Activated T-cell treated with anti-CD3 and anti-CD28 coated beads, Interleukin-2, amount 50 U/mL, for 24 hours (primary cell): ENCODE measurements at regions not wholly inside any gene's neighbourhood (a gene's known extent, or its start where the extent isn't known, plus 50 kb on each side); places are given as distances from the start of the nearest gene placed in this dataset.
"Not testable (repeated sequence)": the region's sequence is repeated elsewhere in the genome, so short reads cannot be mapped to it uniquely, and the experiment has no call there.

ENCODE experiments used
- DNase-seq: peaks from one replicate; pipeline ENCODE4 v3.0.0-alpha.2; 2020
- H3K27ac Mint-ChIP-seq: 2 replicates; pipeline ENCODE4 v1.8.0; 2020; ENCODE audit warnings: mild to moderate bottlenecking, mixed read lengths
- H3K27me3 Mint-ChIP-seq: 2 replicates; pipeline ENCODE4 v1.8.0; 2020; ENCODE audit warnings: mixed read lengths
- H3K36me3 Mint-ChIP-seq: 2 replicates; pipeline ENCODE4 v1.8.0; 2020; ENCODE audit warnings: low read depth, mixed read lengths
- H3K4me1 Mint-ChIP-seq: 2 replicates; pipeline ENCODE4 v1.8.0; 2020; ENCODE audit warnings: low read depth, mixed read lengths
- H3K4me3 Mint-ChIP-seq: 2 replicates; pipeline ENCODE4 v1.8.0; 2020; ENCODE audit warnings: mild to moderate bottlenecking, moderate library complexity, mixed read lengths
- H3K9me3 Mint-ChIP-seq: 2 replicates; pipeline ENCODE4 v1.8.0; 2020; ENCODE audit warnings: mixed read lengths

DNA sequence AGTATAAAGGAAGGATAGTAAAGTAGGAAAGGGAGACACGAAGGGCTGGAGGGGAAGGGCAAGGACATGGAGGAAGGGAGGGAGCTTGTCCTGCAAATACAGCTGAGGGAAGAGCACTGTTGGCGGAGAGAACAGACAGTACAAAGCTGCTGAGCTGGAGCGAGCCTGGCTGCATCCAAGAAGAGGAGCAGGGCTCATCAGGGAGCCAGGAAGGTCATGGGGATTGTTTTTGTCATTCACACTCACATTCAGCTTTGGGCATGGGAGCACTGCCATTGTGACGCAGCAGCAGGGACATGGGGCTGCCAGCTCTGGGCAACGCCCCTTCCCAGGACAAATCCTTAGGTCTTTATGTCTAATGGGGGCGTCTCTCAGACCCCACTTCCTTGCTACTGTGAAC is 125.1 kb downstream of the COPS8 start:
- Mint-ChIP-seq H3K36me3 (no peaks in the 10 kb centered on the region), H3K4me3 (no peak overlapping the region), H3K9me3 (no peaks in the 10 kb centered on the region), H3K27ac (no peak overlapping the region), H3K27me3 (peaks cover 40% of the 10 kb centered on the region), H3K4me1 (no peaks in the 10 kb centered on the region)
- DNase-seq: no peak

DNA sequence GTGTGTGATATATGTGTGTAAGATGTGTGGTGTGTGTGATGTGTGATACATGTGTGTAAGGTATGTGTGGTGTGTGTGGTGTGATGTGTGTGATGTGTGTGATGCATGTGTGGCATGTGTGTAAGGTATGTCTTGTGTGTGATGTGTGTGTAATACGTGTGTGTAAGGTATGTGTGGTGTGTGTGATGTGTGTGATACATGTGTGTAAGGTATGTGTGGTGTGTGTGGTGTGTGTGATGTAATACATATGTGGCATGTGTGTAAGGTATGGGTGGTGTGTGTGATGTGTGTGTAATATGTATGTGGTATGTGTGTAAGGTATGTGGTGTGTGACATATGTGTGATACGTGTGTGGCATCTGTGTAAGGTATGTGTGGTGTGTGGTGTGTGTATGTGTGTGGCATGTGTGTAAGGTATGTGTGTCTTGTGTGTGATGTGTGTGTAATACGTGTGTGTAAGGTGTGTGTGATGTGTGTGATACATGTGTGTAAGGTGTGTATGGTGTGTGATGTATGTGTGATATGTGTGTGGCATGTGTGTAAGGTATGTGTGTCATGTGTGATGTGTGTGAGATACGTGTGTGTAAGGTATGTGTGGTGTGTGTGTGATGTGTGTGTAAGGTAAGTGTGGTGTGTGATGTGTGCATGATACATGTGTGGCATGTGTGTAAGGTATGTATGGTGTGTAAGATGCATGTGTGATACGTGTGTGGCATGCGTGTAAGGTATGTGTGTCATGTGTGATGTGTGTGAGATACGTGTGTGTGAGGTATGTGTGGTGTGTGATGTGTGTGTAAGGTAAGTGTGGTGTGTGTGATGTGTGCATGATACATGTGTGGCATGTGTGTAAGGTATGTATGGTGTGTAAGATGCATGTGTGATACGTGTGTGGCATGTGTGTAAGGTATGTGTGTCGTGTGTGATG is 126.9 kb downstream of the COPS8 start:
- H3K4me1 Mint-ChIP-seq, H3K9me3 Mint-ChIP-seq, H3K36me3 Mint-ChIP-seq, H3K4me3 Mint-ChIP-seq, H3K27ac Mint-ChIP-seq, DNase-seq: not testable (repeated sequence)
- peaks cover 33% of the 10 kb centered on the region for H3K27me3 Mint-ChIP-seq

DNA sequence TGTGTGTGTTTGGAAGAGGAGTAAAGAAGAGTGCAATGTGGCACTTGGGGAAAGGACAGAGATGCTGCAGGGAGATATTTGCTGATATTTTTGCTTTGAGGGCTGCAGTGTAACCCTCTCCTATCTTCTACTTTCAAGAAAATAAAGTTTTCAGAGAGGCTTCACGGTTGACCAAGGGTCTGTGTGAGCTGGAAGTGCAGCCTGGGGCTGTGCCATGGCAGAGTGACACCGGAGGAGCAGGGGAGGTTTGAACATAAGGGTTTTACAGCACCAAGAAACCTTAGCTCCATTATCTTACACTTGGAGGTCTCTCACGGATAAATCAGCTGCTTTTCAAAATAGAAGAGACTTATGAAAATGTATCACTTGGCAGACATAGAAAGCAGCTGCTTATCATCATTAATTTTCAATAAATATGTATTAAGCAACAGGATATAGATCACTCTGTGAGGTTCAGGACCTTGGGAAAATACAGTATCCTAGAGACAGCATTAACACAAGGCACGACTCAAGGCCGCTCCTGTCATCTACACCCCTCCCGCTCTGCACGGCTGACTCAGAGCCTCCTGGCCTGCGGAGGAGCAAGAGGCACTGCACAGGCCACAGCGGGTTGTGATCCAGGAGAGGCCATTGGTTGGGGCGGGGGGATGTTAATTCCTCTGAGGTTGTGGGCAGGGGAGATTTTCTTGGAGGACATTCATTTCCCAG is 127.8 kb downstream of the COPS8 start:
- Mint-ChIP-seq H3K4me3 (no peak overlapping the region), H3K9me3 (no peaks in the 10 kb centered on the region), H3K27me3 (peaks cover 32% of the 10 kb centered on the region), H3K4me1 (no peaks in the 10 kb centered on the region), H3K36me3 (no peaks in the 10 kb centered on the region), H3K27ac (no peak overlapping the region)
- DNase-seq: no peak

DNA sequence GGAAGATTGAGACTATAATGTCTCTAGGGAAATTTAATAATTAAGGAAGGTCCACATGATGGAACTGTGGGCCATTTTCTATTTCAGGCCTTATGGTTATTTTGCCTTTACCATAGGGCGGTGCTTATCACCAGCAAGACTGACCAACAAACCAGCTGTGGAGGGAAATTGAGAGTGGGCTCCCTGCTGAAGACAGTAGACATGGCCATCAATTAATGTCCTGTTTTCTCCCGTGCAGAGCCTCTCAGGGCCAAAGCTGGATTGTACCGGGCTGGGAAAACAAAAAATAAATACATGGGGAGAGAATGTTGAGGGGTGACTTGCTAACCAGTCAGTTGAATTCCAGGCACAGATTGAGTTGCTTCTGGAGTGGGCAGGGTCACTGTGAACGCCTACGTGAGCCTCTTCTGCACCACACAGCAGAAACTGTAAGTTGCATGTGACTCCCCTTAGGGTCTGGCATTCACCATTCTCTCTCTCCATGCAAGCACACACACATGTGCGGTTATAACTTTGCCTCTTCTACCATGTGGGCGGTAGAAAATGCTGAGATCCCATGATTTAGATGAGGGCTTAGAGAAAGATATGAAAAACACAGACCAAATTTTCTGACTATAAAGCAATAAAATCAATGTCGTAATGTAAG is 128.5 kb downstream of the COPS8 start:
- no peak for DNase-seq
- peaks cover 30% of the 10 kb centered on the region for H3K27me3 Mint-ChIP-seq
- H3K9me3 Mint-ChIP-seq: no peaks in the 10 kb centered on the region
- H3K4me3 Mint-ChIP-seq: no peak overlapping the region
- no peaks in the 10 kb centered on the region for H3K4me1 Mint-ChIP-seq
- H3K27ac Mint-ChIP-seq: no peak overlapping the region
- no peaks in the 10 kb centered on the region for H3K36me3 Mint-ChIP-seq

DNA sequence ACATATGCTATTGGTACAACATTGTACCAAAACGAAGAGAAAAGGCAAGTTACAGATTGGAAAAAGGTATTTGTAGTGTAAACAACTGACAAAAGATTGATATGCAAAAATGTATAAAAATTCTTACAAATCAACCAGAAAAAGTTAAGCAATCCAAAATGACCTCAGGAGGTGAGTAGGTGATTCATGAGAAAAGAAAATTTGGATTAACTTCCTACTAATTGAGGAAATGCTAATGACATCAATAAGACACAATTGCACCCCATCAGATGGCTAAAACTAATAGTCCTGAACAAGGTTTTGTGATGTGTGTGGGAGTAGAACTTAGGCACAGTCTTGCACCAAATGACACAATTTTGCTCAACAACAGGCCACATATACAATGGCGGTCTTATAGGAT is 129.3 kb downstream of the COPS8 start:
- no peak overlapping the region for H3K4me3 Mint-ChIP-seq
- H3K4me1 Mint-ChIP-seq: no peaks in the 10 kb centered on the region
- peaks cover 28% of the 10 kb centered on the region for H3K27me3 Mint-ChIP-seq

DNA sequence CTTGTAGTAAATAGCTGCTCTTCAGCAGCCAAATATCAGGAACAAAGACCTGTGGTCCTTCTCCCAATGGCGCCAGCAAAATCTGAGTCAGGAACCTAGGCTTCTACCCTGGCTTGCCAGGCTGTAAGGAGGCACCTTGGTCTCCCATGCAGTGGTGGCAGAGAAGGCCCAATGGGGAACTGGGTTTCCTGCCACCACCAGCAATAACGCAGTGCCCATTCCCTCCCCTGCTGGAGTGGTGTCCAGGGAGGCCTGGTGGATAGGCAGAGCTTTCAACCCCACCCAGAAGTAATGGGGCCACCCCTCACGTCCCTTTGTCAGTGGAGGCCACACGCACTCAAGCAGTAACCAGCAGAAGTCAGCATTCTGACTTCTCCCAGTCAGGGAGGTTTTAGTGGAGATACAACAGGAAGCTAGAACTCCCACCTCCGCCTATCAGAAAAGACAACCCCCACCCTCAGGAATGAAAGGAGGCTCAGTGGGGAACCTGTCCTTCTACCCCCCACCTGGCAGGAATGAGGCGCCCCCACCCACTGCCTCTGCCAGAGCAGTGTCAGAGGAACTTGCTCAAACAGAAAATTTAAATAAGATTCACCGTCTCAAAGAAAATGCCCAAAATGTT is 132.4 kb downstream of the COPS8 start:
- Mint-ChIP-seq H3K9me3 (no peaks in the 10 kb centered on the region), H3K4me3 (no peak overlapping the region)
- DNase-seq: no peak

More for the DNA sequence above, 129.3 kb downstream of the COPS8 start:
- DNase-seq: no peak
- Mint-ChIP-seq H3K9me3 (no peaks in the 10 kb centered on the region), H3K36me3 (no peaks in the 10 kb centered on the region), H3K27ac (no peak overlapping the region)

DNA sequence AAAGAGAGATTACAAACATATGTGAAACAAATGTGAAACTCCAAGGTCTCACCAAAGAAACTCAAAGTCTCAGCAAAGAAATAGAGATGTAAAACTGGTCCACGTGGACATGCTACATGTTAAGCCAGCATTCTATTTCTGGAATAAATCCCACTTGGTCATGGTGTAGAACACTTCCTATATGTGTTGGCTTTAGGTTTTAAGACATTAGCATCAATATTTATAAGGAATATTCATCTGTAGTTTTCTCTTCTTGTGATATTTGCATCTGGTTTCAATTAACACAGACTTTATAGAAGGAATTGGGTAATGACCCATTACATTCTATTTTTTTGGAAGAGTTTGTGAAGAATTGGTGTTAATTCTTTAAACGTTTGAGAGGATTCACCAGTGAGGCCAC is 133.1 kb downstream of the COPS8 start:
- H3K27ac Mint-ChIP-seq: no peak overlapping the region
- no peaks in the 10 kb centered on the region for H3K4me1 Mint-ChIP-seq
- no peaks in the 10 kb centered on the region for H3K36me3 Mint-ChIP-seq
- DNase-seq: no peak
- H3K4me3 Mint-ChIP-seq: no peak overlapping the region
- H3K9me3 Mint-ChIP-seq: no peaks in the 10 kb centered on the region
- H3K27me3 Mint-ChIP-seq: peaks cover 45% of the 10 kb centered on the region

More for the DNA sequence above, 132.4 kb downstream of the COPS8 start:
- no peak overlapping the region for H3K27ac Mint-ChIP-seq
- H3K36me3 Mint-ChIP-seq: no peaks in the 10 kb centered on the region
- peaks cover 42% of the 10 kb centered on the region for H3K27me3 Mint-ChIP-seq
- no peaks in the 10 kb centered on the region for H3K4me1 Mint-ChIP-seq

DNA sequence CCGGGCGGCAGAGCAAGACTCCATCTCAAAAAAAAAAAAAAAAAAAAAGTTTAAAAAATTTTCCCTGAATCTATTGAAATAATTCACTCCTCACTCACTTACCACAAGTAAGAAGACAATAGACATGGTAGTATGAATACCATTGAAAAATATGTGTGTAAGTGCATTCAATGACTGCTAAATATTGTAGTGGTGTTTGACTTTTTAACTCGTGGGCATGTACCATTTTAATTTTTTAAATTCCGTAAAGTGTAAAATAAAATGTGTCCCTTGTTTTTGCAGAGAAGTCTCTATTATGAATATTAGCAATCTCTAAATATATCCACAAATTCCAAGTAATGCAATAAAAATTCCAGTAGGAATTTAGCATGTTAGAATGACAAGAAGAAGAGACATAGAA is 134.1 kb downstream of the COPS8 start:
- Mint-ChIP-seq H3K4me3 (no peak overlapping the region), H3K4me1 (no peaks in the 10 kb centered on the region), H3K27me3 (peaks cover 53% of the 10 kb centered on the region), H3K9me3 (no peaks in the 10 kb centered on the region), H3K36me3 (no peaks in the 10 kb centered on the region), H3K27ac (no peak overlapping the region)
- DNase-seq: no peak

DNA sequence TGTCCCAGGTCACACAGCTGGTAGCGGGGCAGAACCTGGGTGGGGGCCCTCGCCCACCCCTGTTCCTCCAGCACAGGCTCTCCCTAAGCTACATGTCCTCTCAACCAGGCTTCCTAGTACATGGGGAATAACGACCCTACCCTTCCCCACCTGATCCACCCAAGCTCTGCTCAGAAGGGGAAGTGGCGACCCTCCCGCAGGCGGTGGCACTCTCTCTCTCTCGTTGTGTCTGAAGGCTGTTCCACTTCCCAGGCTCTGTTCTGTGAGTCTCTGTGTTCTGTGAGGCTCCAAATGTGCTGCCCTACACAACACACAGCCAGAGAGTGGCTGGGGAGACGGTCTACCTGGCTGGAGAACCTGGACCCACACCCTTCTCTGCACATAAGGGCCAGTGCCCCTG is 135.8 kb downstream of the COPS8 start:
- Mint-ChIP-seq H3K27ac (no peak overlapping the region), H3K36me3 (no peaks in the 10 kb centered on the region), H3K27me3 (peaks cover 60% of the 10 kb centered on the region), H3K4me1 (peaks cover 1% of the 10 kb centered on the region), H3K9me3 (no peaks in the 10 kb centered on the region), H3K4me3 (no peak overlapping the region)
- no peak for DNase-seq

DNA sequence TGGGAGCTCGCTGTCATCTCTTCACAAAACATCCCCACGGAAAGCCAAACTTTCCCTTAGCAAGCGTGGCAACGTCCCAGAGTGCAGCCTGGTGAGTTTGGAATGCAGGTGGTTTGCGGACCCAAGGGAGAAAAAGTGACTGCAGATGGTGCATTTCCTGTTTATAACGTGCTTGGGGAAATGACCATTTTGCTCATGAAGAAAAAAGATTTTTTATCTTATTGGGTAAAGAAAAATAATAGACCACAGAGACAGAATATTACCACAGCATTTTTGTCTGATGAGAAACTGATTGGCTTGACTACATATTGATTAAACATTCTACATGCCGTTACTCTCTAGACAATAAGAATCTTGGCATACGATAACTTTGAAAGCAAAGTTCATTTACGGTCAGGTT is 136.5 kb downstream of the COPS8 start:
- peaks cover 57% of the 10 kb centered on the region for H3K27me3 Mint-ChIP-seq
- no peak overlapping the region for H3K27ac Mint-ChIP-seq
- no peaks in the 10 kb centered on the region for H3K36me3 Mint-ChIP-seq
- DNase-seq: no peak
- H3K4me1 Mint-ChIP-seq: peaks cover 4% of the 10 kb centered on the region
- H3K4me3 Mint-ChIP-seq: no peak overlapping the region
- H3K9me3 Mint-ChIP-seq: no peaks in the 10 kb centered on the region

DNA sequence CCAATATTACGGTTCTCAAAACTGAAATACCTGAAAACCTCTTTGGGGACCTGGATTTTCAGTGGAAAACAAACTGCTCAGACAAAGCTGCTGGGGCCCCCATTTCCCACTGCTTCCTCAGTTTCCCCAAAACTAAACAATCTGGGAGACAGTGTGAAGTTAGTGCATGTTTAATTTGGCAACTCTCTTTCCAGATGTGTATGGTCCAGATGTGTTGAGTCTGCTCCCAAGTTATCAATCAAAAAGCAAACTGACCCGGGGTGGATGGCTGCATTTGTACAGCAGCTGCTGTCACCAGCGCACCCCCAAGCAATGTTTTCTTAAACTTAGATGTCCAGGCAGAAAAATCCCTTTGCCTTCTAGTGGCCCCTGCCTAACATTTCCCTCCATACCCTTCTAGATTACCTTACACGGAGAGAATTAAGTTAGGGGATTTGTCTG is 136.9 kb downstream of the COPS8 start:
- no peak overlapping the region for H3K4me3 Mint-ChIP-seq
- peaks cover 8% of the 10 kb centered on the region for H3K4me1 Mint-ChIP-seq
- no peaks in the 10 kb centered on the region for H3K9me3 Mint-ChIP-seq

DNA sequence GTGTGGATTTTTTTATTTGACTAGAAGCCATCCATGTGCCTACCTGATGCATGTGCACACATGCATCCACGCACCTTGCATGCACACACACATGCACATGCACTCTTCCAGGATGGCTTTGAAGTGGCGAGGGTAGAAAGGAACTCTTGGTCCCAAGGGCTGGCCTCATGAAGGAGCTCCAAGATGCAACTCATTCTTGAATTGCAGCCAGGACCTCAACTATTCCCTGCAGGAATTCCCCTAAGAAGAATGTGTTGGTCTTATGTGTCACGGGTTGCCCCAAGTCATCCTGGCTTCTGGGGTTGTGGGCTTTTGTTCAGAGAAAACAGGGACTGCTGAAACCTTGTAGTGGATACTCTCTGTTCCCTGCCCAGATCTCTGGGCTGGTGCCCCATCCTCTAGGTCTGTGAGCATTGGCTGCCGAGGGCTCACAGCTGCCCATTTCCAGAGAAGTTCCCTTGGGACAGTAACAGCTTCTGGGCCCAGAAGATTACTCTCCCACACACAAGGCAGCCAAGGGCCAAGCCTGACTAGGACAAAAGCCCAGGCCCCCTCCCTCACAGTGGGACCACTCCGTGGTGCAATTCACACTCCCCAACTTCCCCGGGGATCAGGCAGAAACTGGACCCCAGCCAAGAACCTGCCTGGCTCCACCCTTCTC is 137.6 kb downstream of the COPS8 start:
- no peak overlapping the region for H3K27ac Mint-ChIP-seq
- H3K4me1 Mint-ChIP-seq: peaks cover 14% of the 10 kb centered on the region
- H3K27me3 Mint-ChIP-seq: peaks cover 57% of the 10 kb centered on the region
- H3K4me3 Mint-ChIP-seq: no peak overlapping the region
- DNase-seq: no peak
- H3K9me3 Mint-ChIP-seq: no peaks in the 10 kb centered on the region
- H3K36me3 Mint-ChIP-seq: no peaks in the 10 kb centered on the region

More for the DNA sequence above, 136.9 kb downstream of the COPS8 start:
- no peak for DNase-seq
- no peak overlapping the region for H3K27ac Mint-ChIP-seq
- H3K27me3 Mint-ChIP-seq: peaks cover 55% of the 10 kb centered on the region
- H3K36me3 Mint-ChIP-seq: no peaks in the 10 kb centered on the region

DNA sequence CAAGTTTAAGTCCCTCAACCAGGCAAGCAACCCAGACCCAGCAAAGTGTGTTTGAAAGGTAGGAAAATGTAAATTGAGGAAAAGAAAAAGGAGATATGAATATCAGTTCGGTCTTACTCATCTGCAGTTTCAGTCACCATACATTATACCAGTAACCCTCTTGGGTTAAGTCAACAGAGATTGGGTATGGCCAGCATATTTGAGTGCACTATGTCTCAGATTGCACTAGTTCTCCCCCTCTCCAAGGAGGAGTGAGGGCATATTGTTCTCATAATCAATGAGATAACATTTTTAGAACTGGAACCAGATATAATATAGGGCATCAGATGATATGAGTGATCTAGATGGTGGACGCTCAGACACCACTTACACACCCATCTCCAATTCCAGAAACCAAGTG is 141.5 kb downstream of the COPS8 start:
- H3K27ac Mint-ChIP-seq: no peak overlapping the region
- H3K4me1 Mint-ChIP-seq: peaks cover 14% of the 10 kb centered on the region
- DNase-seq: no peak
- H3K4me3 Mint-ChIP-seq: no peak overlapping the region
- peaks cover 48% of the 10 kb centered on the region for H3K27me3 Mint-ChIP-seq
- H3K36me3 Mint-ChIP-seq: no peaks in the 10 kb centered on the region
- H3K9me3 Mint-ChIP-seq: no peaks in the 10 kb centered on the region
